ENCODE measurements at regions not wholly inside any gene's neighbourhood (a gene's known extent, or its start where the extent isn't known, plus 50 kb on each side); places are given as distances from the start of the nearest gene placed in this dataset.
"Not testable (repeated sequence)": the region's sequence is repeated elsewhere in the genome, so short reads cannot be mapped to it uniquely, and the experiment has no call there.

GRCh38 chr7:76142861-76143260 is 58.8 kb upstream of the SRRM3 start:
- 87 to 91% methylated on average over 5 of the region's 5 CpGs for WGBS, 2 donors
- Histone ChIP-seq H3K36me3 (replicated peaks in 1 of 2; ENCODE audit: insufficient read depth in 1 of 2, low read depth in 2 of 2) (no peaks in the 10 kb centered on the region), H3K4me1 (peaks cover 20% of the 10 kb centered on the region), H3K4me3 (no peak overlapping the region), H3K9me3 (no peaks in the 10 kb centered on the region), H3K27me3 (no peaks in the 10 kb centered on the region), H3K27ac (no peak overlapping the region)
- intact Hi-C loops (cut with DNase I), result no loop called here
- TF ChIP-seq POLR2A (IDR thresholded peaks at IDR 0.05) (no peak), CTCF (IDR thresholded peaks at IDR 0.05) (no peak)
- ATAC-seq (no peak), DNase-seq (no peak)

GRCh38 chr7:76144664-76145270 is 56.9 kb upstream of the SRRM3 start:
- Histone ChIP-seq H3K4me1 (peaks cover 20% of the 10 kb centered on the region), H3K27ac (peak overlapping the region in 1 of 4 donors; percentile 23)
- H3K9me3 ChIP-seq; intact Hi-C loops (cut with DNase I); H3K27me3 ChIP-seq; H3K36me3 ChIP-seq (replicated peaks in 1 of 2; ENCODE audit: insufficient read depth in 1 of 2, low read depth in 2 of 2); DNase-seq; H3K4me3 ChIP-seq: not testable (repeated sequence)
- ATAC-seq, result peak; percentile 24
- 17 to 34% methylated on average over 5 of the region's 5 CpGs for WGBS, 2 donors

GRCh38 chr7:76146374-76146773 is 55.3 kb upstream of the SRRM3 start:
- Histone ChIP-seq H3K36me3 (replicated peaks in 1 of 2; ENCODE audit: insufficient read depth in 1 of 2, low read depth in 2 of 2) (no peaks in the 10 kb centered on the region), H3K4me3 (no peak overlapping the region), H3K4me1 (peaks cover 20% of the 10 kb centered on the region), H3K27me3 (no peaks in the 10 kb centered on the region), H3K9me3 (no peaks in the 10 kb centered on the region), H3K27ac (no peak overlapping the region)
- TF ChIP-seq POLR2A (IDR thresholded peaks at IDR 0.05), result no peak
- no peak for TF ChIP-seq CTCF (IDR thresholded peaks at IDR 0.05)
- no peak for DNase-seq
- no peak for ATAC-seq
- intact Hi-C loops (cut with DNase I), result no loop called here
- 80 to 87% methylated on average over 4 of the region's 4 CpGs for WGBS, 2 donors

GRCh38 chr7:76148947-76149346 is 52.7 kb upstream of the SRRM3 start:
- H3K4me1 ChIP-seq, result peaks cover 14% of the 10 kb centered on the region
- H3K4me3 ChIP-seq; H3K27me3 ChIP-seq; ATAC-seq; intact Hi-C loops (cut with DNase I); H3K27ac ChIP-seq; DNase-seq; H3K9me3 ChIP-seq; H3K36me3 ChIP-seq (replicated peaks in 1 of 2; ENCODE audit: insufficient read depth in 1 of 2, low read depth in 2 of 2): not testable (repeated sequence)
- WGBS, 2 donors, result 82% methylated on average over 3 of the region's 3 CpGs

- DNase-seq (peak in 1 of 4 donors; percentile 28), ATAC-seq (no peak)
- WGBS, 2 donors, result 59 to 79% methylated on average over 6 to 42 of the region's 53 CpGs
- H3K9me3 ChIP-seq, result no peaks in the 10 kb centered on the region
- H3K4me1 ChIP-seq, result peaks cover 3% of the 10 kb centered on the region
- H3K27ac ChIP-seq, result no peak overlapping the region
- no peak overlapping the region for H3K4me3 ChIP-seq
- intact Hi-C loops (cut with DNase I), result no loop called here
- no peaks in the 10 kb centered on the region for H3K36me3 ChIP-seq (replicated peaks in 1 of 2; ENCODE audit: insufficient read depth in 1 of 2, low read depth in 2 of 2)
- no peaks in the 10 kb centered on the region for H3K27me3 ChIP-seq
- TF ChIP-seq POLR2A (IDR thresholded peaks at IDR 0.05) (no peak), CTCF (IDR thresholded peaks at IDR 0.05) (no peak)
Observed at GRCh38 chr7:76149847-76150691, 51.6 kb upstream of the SRRM3 start.

Data from body of pancreas (tissue), 4 donors.